ENCODE measurements at regions not wholly inside any gene's neighbourhood (a gene's known extent, or its start where the extent isn't known, plus 50 kb on each side); places are given as distances from the start of the nearest gene placed in this dataset.

- DNase-seq (ENCODE audit: low spot score in 2 of 2), result no peak
- Mint-ChIP-seq H3K36me3 (no peaks in the 10 kb centered on the region), H3K4me1 (no peaks in the 10 kb centered on the region), H3K27ac (no peak overlapping the region), H3K9me3 (peaks cover 7% of the 10 kb centered on the region), H3K4me3 (no peak overlapping the region)
- ATAC-seq, result no peak
These were observed 224.5 kb upstream of the CDH20 start for GRCh38 chr18:61108706-61109105.

- H3K36me3 Mint-ChIP-seq, result no peaks in the 10 kb centered on the region
- ATAC-seq (no peak), DNase-seq (ENCODE audit: low spot score in 2 of 2) (no peak)
- no peaks in the 10 kb centered on the region for H3K4me1 Mint-ChIP-seq
- no peak overlapping the region for H3K4me3 Mint-ChIP-seq
- H3K9me3 Mint-ChIP-seq, result peaks cover 8% of the 10 kb centered on the region
- H3K27ac Mint-ChIP-seq, result no peak overlapping the region
These were observed 209.9 kb upstream of the CDH20 start for GRCh38 chr18:61123309-61123708.

- H3K4me3 Mint-ChIP-seq, result no peak overlapping the region
- no peaks in the 10 kb centered on the region for H3K4me1 Mint-ChIP-seq
- no peak for ATAC-seq
- peaks cover 8% of the 10 kb centered on the region for H3K9me3 Mint-ChIP-seq
- H3K27ac Mint-ChIP-seq, result no peak overlapping the region
- DNase-seq (ENCODE audit: low spot score in 2 of 2), result no peak
- H3K36me3 Mint-ChIP-seq, result no peaks in the 10 kb centered on the region
These were observed 205.3 kb upstream of the CDH20 start for GRCh38 chr18:61127714-61128467.

GRCh38 chr18:61129001-61129400, 204.2 kb upstream of the CDH20 start:
- Mint-ChIP-seq H3K4me3 (no peak overlapping the region), H3K27ac (no peak overlapping the region), H3K9me3 (peaks cover 8% of the 10 kb centered on the region), H3K36me3 (no peaks in the 10 kb centered on the region), H3K4me1 (no peaks in the 10 kb centered on the region)
- ATAC-seq (peak; percentile 32), DNase-seq (ENCODE audit: low spot score in 2 of 2) (no peak)

- H3K4me1 Mint-ChIP-seq, result no peaks in the 10 kb centered on the region
- H3K27ac Mint-ChIP-seq, result no peak overlapping the region
- H3K4me3 Mint-ChIP-seq, result no peak overlapping the region
- no peaks in the 10 kb centered on the region for H3K36me3 Mint-ChIP-seq
- ATAC-seq, result no peak
- DNase-seq (ENCODE audit: low spot score in 2 of 2), result no peak
- peaks cover 3% of the 10 kb centered on the region for H3K9me3 Mint-ChIP-seq
These were observed 201.2 kb upstream of the CDH20 start for GRCh38 chr18:61132031-61132430.

- Mint-ChIP-seq H3K4me1 (no peaks in the 10 kb centered on the region), H3K27ac (no peak overlapping the region), H3K9me3 (peaks cover 6% of the 10 kb centered on the region), H3K4me3 (no peak overlapping the region), H3K36me3 (no peaks in the 10 kb centered on the region)
- ATAC-seq (no peak), DNase-seq (ENCODE audit: low spot score in 2 of 2) (no peak)
These were observed 199.4 kb upstream of the CDH20 start for GRCh38 chr18:61133783-61134182.

- Mint-ChIP-seq H3K9me3 (peaks cover 8% of the 10 kb centered on the region), H3K27ac (no peak overlapping the region), H3K4me3 (no peak overlapping the region), H3K4me1 (no peaks in the 10 kb centered on the region), H3K36me3 (no peaks in the 10 kb centered on the region)
- ATAC-seq (no peak), DNase-seq (ENCODE audit: low spot score in 2 of 2) (no peak)
These were observed 196.4 kb upstream of the CDH20 start for GRCh38 chr18:61136711-61137251.

- Mint-ChIP-seq H3K27ac (no peak overlapping the region), H3K4me3 (no peak overlapping the region), H3K9me3 (peaks cover 20% of the 10 kb centered on the region), H3K4me1 (no peaks in the 10 kb centered on the region), H3K36me3 (no peaks in the 10 kb centered on the region)
- DNase-seq (ENCODE audit: low spot score in 2 of 2) (no peak), ATAC-seq (no peak)
These were observed 191.5 kb upstream of the CDH20 start for GRCh38 chr18:61141691-61142090.

GRCh38 chr18:61148322-61148721, 184.9 kb upstream of the CDH20 start:
- Mint-ChIP-seq H3K4me1 (no peaks in the 10 kb centered on the region), H3K9me3 (peaks cover 14% of the 10 kb centered on the region), H3K27ac (no peak overlapping the region), H3K4me3 (no peak overlapping the region), H3K36me3 (no peaks in the 10 kb centered on the region)
- no peak for DNase-seq (ENCODE audit: low spot score in 2 of 2)
- no peak for ATAC-seq

GRCh38 chr18:61149786-61150185, 183.4 kb upstream of the CDH20 start:
- no peaks in the 10 kb centered on the region for H3K36me3 Mint-ChIP-seq
- no peaks in the 10 kb centered on the region for H3K4me1 Mint-ChIP-seq
- DNase-seq (ENCODE audit: low spot score in 2 of 2), result no peak
- H3K27ac Mint-ChIP-seq, result no peak overlapping the region
- ATAC-seq, result no peak
- H3K4me3 Mint-ChIP-seq, result no peak overlapping the region
- peaks cover 9% of the 10 kb centered on the region for H3K9me3 Mint-ChIP-seq

GRCh38 chr18:61153571-61153970, 179.7 kb upstream of the CDH20 start:
- H3K4me1 Mint-ChIP-seq, result no peaks in the 10 kb centered on the region
- H3K27ac Mint-ChIP-seq, result no peak overlapping the region
- peaks cover 6% of the 10 kb centered on the region for H3K9me3 Mint-ChIP-seq
- DNase-seq (ENCODE audit: low spot score in 2 of 2) (no peak), ATAC-seq (no peak)
- no peak overlapping the region for H3K4me3 Mint-ChIP-seq
- H3K36me3 Mint-ChIP-seq, result no peaks in the 10 kb centered on the region

- H3K4me3 Mint-ChIP-seq, result no peak overlapping the region
- no peaks in the 10 kb centered on the region for H3K36me3 Mint-ChIP-seq
- H3K4me1 Mint-ChIP-seq, result no peaks in the 10 kb centered on the region
- peaks cover 6% of the 10 kb centered on the region for H3K9me3 Mint-ChIP-seq
- no peak for ATAC-seq
- H3K27ac Mint-ChIP-seq, result no peak overlapping the region
- DNase-seq (ENCODE audit: low spot score in 2 of 2), result no peak
These were observed 178.4 kb upstream of the CDH20 start for GRCh38 chr18:61154866-61155265.

GRCh38 chr18:61155586-61155985, 177.6 kb upstream of the CDH20 start:
- Mint-ChIP-seq H3K36me3 (no peaks in the 10 kb centered on the region), H3K9me3 (peaks cover 6% of the 10 kb centered on the region), H3K4me3 (no peak overlapping the region), H3K27ac (no peak overlapping the region), H3K4me1 (no peaks in the 10 kb centered on the region)
- ATAC-seq, result no peak
- DNase-seq (ENCODE audit: low spot score in 2 of 2), result no peak

GRCh38 chr18:61157451-61157850, 175.8 kb upstream of the CDH20 start:
- H3K4me1 Mint-ChIP-seq, result no peaks in the 10 kb centered on the region
- peaks cover 2% of the 10 kb centered on the region for H3K9me3 Mint-ChIP-seq
- H3K36me3 Mint-ChIP-seq, result no peaks in the 10 kb centered on the region
- no peak overlapping the region for H3K27ac Mint-ChIP-seq
- H3K4me3 Mint-ChIP-seq, result no peak overlapping the region
- DNase-seq (ENCODE audit: low spot score in 2 of 2) (no peak), ATAC-seq (no peak)

GRCh38 chr18:61159246-61159645, 174.0 kb upstream of the CDH20 start:
- no peaks in the 10 kb centered on the region for H3K4me1 Mint-ChIP-seq
- no peak overlapping the region for H3K4me3 Mint-ChIP-seq
- DNase-seq (ENCODE audit: low spot score in 2 of 2) (no peak), ATAC-seq (no peak)
- H3K27ac Mint-ChIP-seq, result no peak overlapping the region
- H3K36me3 Mint-ChIP-seq, result no peaks in the 10 kb centered on the region
- H3K9me3 Mint-ChIP-seq, result peaks cover 3% of the 10 kb centered on the region

- H3K9me3 Mint-ChIP-seq, result peaks cover 14% of the 10 kb centered on the region
- no peak for DNase-seq (ENCODE audit: low spot score in 2 of 2)
- H3K4me3 Mint-ChIP-seq, result no peak overlapping the region
- no peak for ATAC-seq
- no peak overlapping the region for H3K27ac Mint-ChIP-seq
- no peaks in the 10 kb centered on the region for H3K4me1 Mint-ChIP-seq
- no peaks in the 10 kb centered on the region for H3K36me3 Mint-ChIP-seq
These were observed 168.9 kb upstream of the CDH20 start for GRCh38 chr18:61164321-61164720.

Measured in stimulated activated effector memory CD8-positive, alpha-beta T cell treated with anti-CD3 and anti-CD28 coated beads, Interleukin-12 subunit alpha, Interleukin-12 subunit beta, amount 100 ng/mL, for 72 hours (primary cell).